ENCODE measurements at regions not wholly inside any gene's neighbourhood (a gene's known extent, or its start where the extent isn't known, plus 50 kb on each side); places are given as distances from the start of the nearest gene placed in this dataset.

DNA sequence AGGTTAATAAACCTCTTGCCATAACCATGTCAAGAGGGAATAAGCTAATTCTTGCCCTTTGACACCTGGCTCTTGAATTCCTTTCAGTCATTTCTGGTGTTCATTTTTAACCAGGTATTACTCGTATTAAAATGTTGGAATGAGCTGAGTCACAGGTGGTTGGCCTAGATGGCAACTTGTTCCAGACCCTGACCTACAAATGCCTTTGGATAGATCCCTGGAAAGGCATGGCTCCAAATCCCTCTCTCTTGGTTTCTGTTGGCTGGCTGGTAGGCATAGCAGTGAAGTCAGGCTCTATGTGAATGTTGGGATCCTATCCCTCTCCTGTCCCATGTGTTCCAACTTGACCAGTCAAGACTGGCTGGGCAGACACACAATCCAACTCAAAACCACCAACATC is 277.1 kb upstream of the PROK2 start:
- no peaks in the 10 kb centered on the region for H3K79me2 ChIP-seq (ENCODE audit: low read depth)
- no peak for DNase-seq (ENCODE audit: low spot score)
- H3K9me3 ChIP-seq (ENCODE audit: low read depth), result no peaks in the 10 kb centered on the region
- H3K4me1 ChIP-seq, result no peaks in the 10 kb centered on the region
- Mint-ChIP-seq H3K27ac (no peak overlapping the region), H3K36me3 (peaks cover 4% of the 10 kb centered on the region), H3K9me3 (peaks cover 9% of the 10 kb centered on the region), H3K27me3 (ENCODE audit: insufficient read depth, low read depth) (peaks cover 7% of the 10 kb centered on the region), H3K4me3 (no peak overlapping the region), H3K4me1 (no peaks in the 10 kb centered on the region)
- no peak overlapping the region for H3K4me3 ChIP-seq
- H3K27ac ChIP-seq, result no peak overlapping the region
- no peak overlapping the region for H2AFZ ChIP-seq (replicated peaks)
- no peak overlapping the region for H3K4me2 ChIP-seq
- no peaks in the 10 kb centered on the region for H3K27me3 ChIP-seq
- no peak for TF ChIP-seq EZH2 (IDR thresholded peaks at IDR 0.05)
- H3F3A ChIP-seq (ENCODE audit: low read depth), result no peaks in the 10 kb centered on the region
- H3K9ac ChIP-seq, result no peak overlapping the region
- H4K20me1 ChIP-seq (ENCODE audit: low read depth), result no peaks in the 10 kb centered on the region
- H3K36me3 ChIP-seq, result no peaks in the 10 kb centered on the region

DNA sequence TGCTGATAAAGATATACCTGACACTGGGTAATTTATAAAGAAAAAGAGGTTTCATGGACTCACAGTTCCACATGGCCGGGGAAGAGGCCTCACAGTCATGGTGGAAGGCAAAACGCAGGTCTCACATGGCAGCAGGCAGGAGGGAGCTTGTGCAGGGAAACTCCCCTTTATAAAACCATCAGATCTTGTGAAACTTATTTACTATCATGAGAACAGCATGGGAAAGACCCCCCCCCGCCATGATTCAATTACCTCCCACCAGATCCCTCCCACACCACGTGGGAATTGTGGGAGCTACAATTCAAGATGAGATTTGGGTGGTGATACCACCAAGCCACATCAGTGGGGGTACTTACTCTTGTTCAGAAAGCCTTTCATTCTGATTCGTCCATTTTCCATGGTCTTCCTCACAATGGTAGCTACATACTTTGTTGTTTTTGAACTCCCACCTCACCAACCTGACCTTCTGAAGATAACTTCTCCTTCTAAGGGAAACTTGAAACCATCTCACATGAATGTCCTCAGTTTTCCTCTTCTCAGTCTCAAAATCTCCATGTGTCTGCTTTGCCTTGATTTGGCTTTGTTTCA is 275.6 kb upstream of the PROK2 start:
- Histone ChIP-seq H3F3A (ENCODE audit: low read depth) (no peaks in the 10 kb centered on the region), H3K9ac (no peak overlapping the region), H3K4me1 (no peaks in the 10 kb centered on the region), H4K20me1 (ENCODE audit: low read depth) (no peaks in the 10 kb centered on the region), H2AFZ (replicated peaks) (no peak overlapping the region), H3K36me3 (no peaks in the 10 kb centered on the region), H3K9me3 (ENCODE audit: low read depth) (no peaks in the 10 kb centered on the region), H3K27me3 (no peaks in the 10 kb centered on the region), H3K4me3 (no peak overlapping the region), H3K4me2 (no peak overlapping the region), H3K27ac (no peak overlapping the region), H3K79me2 (ENCODE audit: low read depth) (no peaks in the 10 kb centered on the region)
- Mint-ChIP-seq H3K27ac (no peak overlapping the region), H3K36me3 (peaks cover 4% of the 10 kb centered on the region), H3K4me1 (no peaks in the 10 kb centered on the region), H3K27me3 (ENCODE audit: insufficient read depth, low read depth) (peaks cover 7% of the 10 kb centered on the region), H3K9me3 (peaks cover 9% of the 10 kb centered on the region), H3K4me3 (no peak overlapping the region)
- TF ChIP-seq EZH2 (IDR thresholded peaks at IDR 0.05), result no peak
- TF ChIP-seq EZH2phosphoT487 (IDR thresholded peaks at IDR 0.05), result no peak
- TF ChIP-seq, protein P1, sequence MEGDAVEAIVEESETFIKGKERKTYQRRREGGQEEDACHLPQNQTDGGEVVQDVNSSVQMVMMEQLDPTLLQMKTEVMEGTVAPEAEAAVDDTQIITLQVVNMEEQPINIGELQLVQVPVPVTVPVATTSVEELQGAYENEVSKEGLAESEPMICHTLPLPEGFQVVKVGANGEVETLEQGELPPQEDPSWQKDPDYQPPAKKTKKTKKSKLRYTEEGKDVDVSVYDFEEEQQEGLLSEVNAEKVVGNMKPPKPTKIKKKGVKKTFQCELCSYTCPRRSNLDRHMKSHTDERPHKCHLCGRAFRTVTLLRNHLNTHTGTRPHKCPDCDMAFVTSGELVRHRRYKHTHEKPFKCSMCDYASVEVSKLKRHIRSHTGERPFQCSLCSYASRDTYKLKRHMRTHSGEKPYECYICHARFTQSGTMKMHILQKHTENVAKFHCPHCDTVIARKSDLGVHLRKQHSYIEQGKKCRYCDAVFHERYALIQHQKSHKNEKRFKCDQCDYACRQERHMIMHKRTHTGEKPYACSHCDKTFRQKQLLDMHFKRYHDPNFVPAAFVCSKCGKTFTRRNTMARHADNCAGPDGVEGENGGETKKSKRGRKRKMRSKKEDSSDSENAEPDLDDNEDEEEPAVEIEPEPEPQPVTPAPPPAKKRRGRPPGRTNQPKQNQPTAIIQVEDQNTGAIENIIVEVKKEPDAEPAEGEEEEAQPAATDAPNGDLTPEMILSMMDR (IDR thresholded peaks at IDR 0.05), result no peak
- DNase-seq (ENCODE audit: low spot score), result no peak

DNA sequence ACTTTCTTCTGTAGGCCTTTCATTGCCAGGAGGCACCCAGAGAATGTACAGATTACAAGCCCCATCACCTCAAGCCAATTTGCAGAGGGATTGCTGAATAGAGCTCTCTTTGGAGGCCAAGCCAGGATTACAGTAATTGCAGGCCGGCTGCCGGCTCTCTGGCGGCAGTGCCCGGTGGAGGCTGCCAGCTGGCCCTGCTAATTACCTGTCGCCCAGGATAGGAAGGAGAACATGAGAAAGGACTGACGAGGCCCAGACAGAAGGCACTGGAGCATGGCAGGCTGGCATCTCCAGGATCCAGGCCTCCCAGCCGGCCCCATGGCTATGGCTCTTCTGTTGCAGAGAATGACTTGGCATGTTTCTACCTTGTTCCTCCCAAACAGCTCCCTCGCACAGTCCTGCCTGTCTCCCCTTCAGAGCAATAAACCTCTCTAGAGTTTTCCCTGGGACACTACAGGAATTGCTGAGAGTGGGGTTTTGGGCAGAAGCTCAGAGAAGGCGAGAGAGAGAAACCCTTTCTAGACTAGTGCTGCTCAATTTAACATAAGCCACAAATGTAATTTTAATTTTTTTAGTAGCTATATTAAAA is 273.6 kb upstream of the PROK2 start:
- Histone ChIP-seq H2AFZ (replicated peaks) (no peak overlapping the region), H3K27ac (no peak overlapping the region), H3F3A (ENCODE audit: low read depth) (no peaks in the 10 kb centered on the region), H3K79me2 (ENCODE audit: low read depth) (no peaks in the 10 kb centered on the region), H3K4me2 (no peak overlapping the region), H3K36me3 (no peaks in the 10 kb centered on the region), H3K27me3 (no peaks in the 10 kb centered on the region), H3K9ac (no peak overlapping the region), H3K9me3 (ENCODE audit: low read depth) (no peaks in the 10 kb centered on the region), H4K20me1 (ENCODE audit: low read depth) (no peaks in the 10 kb centered on the region), H3K4me1 (no peaks in the 10 kb centered on the region), H3K4me3 (no peak overlapping the region)
- Mint-ChIP-seq H3K27me3 (ENCODE audit: insufficient read depth, low read depth) (peaks cover 7% of the 10 kb centered on the region), H3K36me3 (peaks cover 2% of the 10 kb centered on the region), H3K4me3 (no peak overlapping the region), H3K27ac (no peak overlapping the region), H3K9me3 (peaks cover 5% of the 10 kb centered on the region), H3K4me1 (no peaks in the 10 kb centered on the region)
- TF ChIP-seq, protein P1 (IDR thresholded peaks at IDR 0.05), result no peak
- TF ChIP-seq EZH2 (IDR thresholded peaks at IDR 0.05) (no peak), EZH2phosphoT487 (IDR thresholded peaks at IDR 0.05) (no peak)
- no peak for DNase-seq (ENCODE audit: low spot score)

DNA sequence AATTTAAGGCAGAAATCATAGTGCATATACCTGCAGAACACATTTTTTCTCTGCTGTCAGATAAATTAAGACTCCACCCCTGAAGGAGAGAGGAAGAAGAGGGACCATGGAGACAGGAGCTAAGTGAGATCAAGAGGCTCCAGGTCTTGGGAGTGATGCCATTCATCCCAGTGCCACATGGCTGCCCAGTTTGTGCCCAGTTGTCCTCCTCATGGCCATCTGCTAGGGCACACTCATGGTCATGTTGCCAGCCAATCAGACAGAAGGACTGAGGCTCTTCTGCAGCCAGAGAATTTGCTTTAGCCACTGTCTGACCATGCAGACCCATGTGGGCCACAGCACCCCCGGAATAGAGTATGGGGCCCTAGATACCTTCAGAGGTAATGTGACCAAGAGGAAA is 270.5 kb upstream of the PROK2 start:
- no peak overlapping the region for H3K27ac ChIP-seq

More for the DNA sequence above, 270.5 kb upstream of the PROK2 start:
- no peak overlapping the region for H3K27ac Mint-ChIP-seq
- no peaks in the 10 kb centered on the region for H3K4me1 ChIP-seq
- no peak overlapping the region for H2AFZ ChIP-seq (replicated peaks)
- H3K9ac ChIP-seq, result no peak overlapping the region
- H3K4me2 ChIP-seq, result no peak overlapping the region
- no peaks in the 10 kb centered on the region for H3K9me3 ChIP-seq (ENCODE audit: low read depth)
- H3K4me3 ChIP-seq, result no peak overlapping the region
- no peaks in the 10 kb centered on the region for H3K36me3 Mint-ChIP-seq
- H3K79me2 ChIP-seq (ENCODE audit: low read depth), result no peaks in the 10 kb centered on the region
- TF ChIP-seq, protein P1 (IDR thresholded peaks at IDR 0.05), result no peak
- TF ChIP-seq EZH2phosphoT487 (IDR thresholded peaks at IDR 0.05), result no peak
- TF ChIP-seq EZH2 (IDR thresholded peaks at IDR 0.05), result no peak
- no peak for DNase-seq (ENCODE audit: low spot score)
- H4K20me1 ChIP-seq (ENCODE audit: low read depth), result no peaks in the 10 kb centered on the region
- H3K4me3 Mint-ChIP-seq, result no peak overlapping the region
- peaks cover 3% of the 10 kb centered on the region for H3K27me3 Mint-ChIP-seq (ENCODE audit: insufficient read depth, low read depth)
- H3F3A ChIP-seq (ENCODE audit: low read depth), result no peaks in the 10 kb centered on the region
- no peaks in the 10 kb centered on the region for H3K27me3 ChIP-seq
- H3K4me1 Mint-ChIP-seq, result no peaks in the 10 kb centered on the region
- H3K9me3 Mint-ChIP-seq, result peaks cover 2% of the 10 kb centered on the region
- no peaks in the 10 kb centered on the region for H3K36me3 ChIP-seq
